Right atrium auricular region (tissue), 2 donors: ENCODE measurements at regions not wholly inside any gene's neighbourhood (a gene's known extent, or its start where the extent isn't known, plus 50 kb on each side); places are given as distances from the start of the nearest gene placed in this dataset.
A peak's percentile ranks its signal among the peaks of the same experiment; 100 is the strongest.

Experiments used
- DNase-seq: peaks from one replicate; pipeline ENCODE4 v3.0.0-alpha.2; 2019; ENCODE audit warnings: low spot score
- H3K27ac ChIP-seq, 2 donors: fragments of 200-600 bp; sonication (generic); 1 replicate in 1 of 2; 2 replicates in 1 of 2; pipeline ENCODE4 v1.5.1; 2016 to 2019
- H3K27me3 ChIP-seq, 2 donors: fragments of 200-600 bp; sonication (generic); one replicate each; pipeline versions ENCODE4 v1.5.1 to v1.6.0; 2017 to 2019
- H3K36me3 ChIP-seq: fragments of 200-600 bp; sonication (generic); one replicate; pipeline ENCODE4 v1.5.1; 2016
- H3K4me1 ChIP-seq, 2 donors: fragments of 200-600 bp; sonication (generic); one replicate each; pipeline versions ENCODE4 v1.5.1 to v1.6.0; 2017 to 2019
- H3K4me3 ChIP-seq, 2 donors: fragments of 200-600 bp; sonication (generic); 1 replicate in 1 of 2; 2 replicates in 1 of 2; pipeline ENCODE4 v1.5.1; 2017 to 2019; ENCODE audit warnings: mild to moderate bottlenecking in 1 of 2, moderate library complexity in 1 of 2
- H3K9me3 ChIP-seq, 2 donors: fragments of 200-600 bp; sonication (generic); one replicate each; pipeline ENCODE4 v1.5.1; 2019
- CTCF ChIP-seq, 2 donors: fragments of 200-600 bp; sonication (generic); IDR thresholded peaks; one replicate each; pipeline ENCODE4 v1.5.1; 2019; ENCODE audit warnings: antibody characterized with exemption in 2 of 2

DNA sequence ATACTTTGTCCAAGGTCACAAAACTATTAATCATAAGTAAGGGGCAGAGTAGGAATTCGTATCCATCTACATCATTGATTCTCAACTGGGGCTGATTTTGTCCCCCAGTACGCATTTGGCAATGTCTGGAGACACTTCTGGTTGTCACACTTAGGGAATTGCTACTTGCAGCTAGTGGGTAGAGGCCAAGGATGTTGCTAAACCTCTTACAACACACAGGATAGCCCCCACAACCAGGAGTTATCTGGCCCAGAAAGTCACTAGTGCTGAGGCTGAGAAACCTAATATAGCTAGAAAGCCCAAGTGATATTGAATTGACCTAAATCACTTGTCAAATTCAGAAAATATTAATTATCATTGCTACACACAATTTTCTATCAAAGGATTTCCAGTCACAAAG, 120.4 kb upstream of the ABCA1 start:
- no peak for TF ChIP-seq CTCF (IDR thresholded peaks at IDR 0.05)
- peaks cover 0 to 4% of the 10 kb centered on the region in 2 donors for H3K4me1 ChIP-seq
- no peaks in the 10 kb centered on the region for H3K9me3 ChIP-seq
- H3K27ac ChIP-seq: no peak overlapping the region
- DNase-seq: no peak
- H3K27me3 ChIP-seq: no peaks in the 10 kb centered on the region
- no peak overlapping the region for H3K4me3 ChIP-seq
- H3K36me3 ChIP-seq: no peaks in the 10 kb centered on the region

DNA sequence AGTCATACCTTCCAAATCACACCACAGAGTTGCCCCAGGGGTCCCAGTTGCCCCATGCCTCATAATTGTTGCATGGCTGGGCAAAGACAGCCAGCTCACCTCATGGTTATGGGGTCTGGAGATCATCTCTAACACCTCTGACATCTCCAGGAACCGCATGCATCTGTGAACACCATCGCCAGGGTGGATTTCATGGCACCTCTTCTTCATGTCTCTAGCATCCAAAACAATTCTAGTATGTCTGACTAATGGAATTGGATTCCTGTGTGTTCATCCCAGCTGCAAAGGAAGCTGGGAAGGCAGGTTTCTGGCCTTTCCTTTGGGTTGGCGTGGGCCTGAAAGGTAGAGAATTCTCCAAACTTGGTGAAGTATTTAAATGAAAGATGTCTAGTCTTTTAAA, 122.3 kb upstream of the ABCA1 start:
- H3K27me3 ChIP-seq: no peaks in the 10 kb centered on the region
- no peaks in the 10 kb centered on the region for H3K36me3 ChIP-seq
- peaks cover 0 to 4% of the 10 kb centered on the region in 2 donors for H3K4me1 ChIP-seq
- no peak overlapping the region for H3K27ac ChIP-seq
- H3K4me3 ChIP-seq: no peak overlapping the region
- H3K9me3 ChIP-seq: no peaks in the 10 kb centered on the region
- DNase-seq: no peak
- TF ChIP-seq CTCF (IDR thresholded peaks at IDR 0.05): no peak

GRCh38 chr9:105051897-105052296, 123.9 kb upstream of the ABCA1 start:
- Histone ChIP-seq H3K4me3 (no peak overlapping the region), H3K4me1 (peaks cover 0 to 4% of the 10 kb centered on the region in 2 donors), H3K27me3 (no peaks in the 10 kb centered on the region), H3K36me3 (no peaks in the 10 kb centered on the region), H3K9me3 (no peaks in the 10 kb centered on the region), H3K27ac (no peak overlapping the region)
- no peak for DNase-seq
- TF ChIP-seq CTCF (IDR thresholded peaks at IDR 0.05): no peak

- Histone ChIP-seq H3K4me1 (peaks cover 0 to under 1% of the 10 kb centered on the region in 2 donors), H3K36me3 (no peaks in the 10 kb centered on the region), H3K9me3 (no peaks in the 10 kb centered on the region), H3K4me3 (no peak overlapping the region), H3K27ac (no peak overlapping the region), H3K27me3 (no peaks in the 10 kb centered on the region)
- TF ChIP-seq CTCF (IDR thresholded peaks at IDR 0.05): no peak
- DNase-seq: no peak
These were observed 124.4 kb upstream of the ABCA1 start for GRCh38 chr9:105052346-105052745.

DNA sequence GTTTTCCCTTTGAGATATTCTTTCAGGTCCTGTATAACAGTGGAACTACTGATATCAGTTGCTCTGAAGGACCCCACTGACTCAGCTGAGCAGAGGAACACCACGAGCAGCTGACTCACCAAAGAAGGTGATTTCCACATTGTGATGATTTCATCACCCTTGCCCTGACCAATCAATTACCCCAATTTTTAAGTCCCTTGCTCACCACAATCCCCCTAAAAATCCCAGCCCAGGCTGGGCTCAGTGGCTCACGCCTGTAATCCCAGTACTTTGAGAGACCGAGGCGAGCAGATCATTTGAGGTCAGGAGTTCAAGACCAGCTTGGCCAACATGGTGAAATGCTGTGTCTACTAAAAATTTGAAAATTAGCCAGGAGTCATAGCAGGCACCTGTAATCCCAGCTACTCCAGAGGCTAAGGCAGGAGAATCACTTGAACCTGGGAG, 125.3 kb upstream of the ABCA1 start:
- no peak overlapping the region for H3K4me3 ChIP-seq
- H3K36me3 ChIP-seq: no peaks in the 10 kb centered on the region
- no peaks in the 10 kb centered on the region for H3K4me1 ChIP-seq
- H3K27ac ChIP-seq: no peak overlapping the region
- H3K27me3 ChIP-seq: no peaks in the 10 kb centered on the region
- no peak for TF ChIP-seq CTCF (IDR thresholded peaks at IDR 0.05)
- no peak for DNase-seq
- H3K9me3 ChIP-seq: no peaks in the 10 kb centered on the region

DNA sequence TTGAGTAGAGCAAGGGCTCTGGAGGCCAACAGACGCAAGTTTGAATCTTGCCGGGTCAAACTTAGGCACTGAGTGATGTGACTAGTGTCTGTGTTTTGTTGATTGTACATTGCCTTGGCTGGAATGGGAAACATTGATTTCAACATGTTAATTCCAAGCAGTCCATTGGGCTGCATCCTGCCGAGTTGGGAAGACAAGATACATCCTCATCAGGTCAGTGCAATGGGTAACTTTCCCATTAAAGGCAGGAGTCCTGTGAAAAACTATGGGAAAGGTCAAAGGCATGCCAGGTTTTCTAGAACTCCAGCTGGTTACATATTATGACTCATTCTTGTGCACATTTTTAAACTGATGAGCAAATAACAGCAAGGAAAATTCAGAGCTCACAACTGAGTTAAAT, 126.5 kb upstream of the ABCA1 start:
- Histone ChIP-seq H3K27ac (peak overlapping the region in 1 of 2 donors; percentile 53), H3K27me3 (no peaks in the 10 kb centered on the region), H3K4me3 (no peak overlapping the region), H3K9me3 (no peaks in the 10 kb centered on the region), H3K36me3 (no peaks in the 10 kb centered on the region), H3K4me1 (no peaks in the 10 kb centered on the region)
- no peak for DNase-seq
- TF ChIP-seq CTCF (IDR thresholded peaks at IDR 0.05): no peak
